ENCODE measurements at regions not wholly inside any gene's neighbourhood (a gene's known extent, or its start where the extent isn't known, plus 50 kb on each side); places are given as distances from the start of the nearest gene placed in this dataset.

DNA sequence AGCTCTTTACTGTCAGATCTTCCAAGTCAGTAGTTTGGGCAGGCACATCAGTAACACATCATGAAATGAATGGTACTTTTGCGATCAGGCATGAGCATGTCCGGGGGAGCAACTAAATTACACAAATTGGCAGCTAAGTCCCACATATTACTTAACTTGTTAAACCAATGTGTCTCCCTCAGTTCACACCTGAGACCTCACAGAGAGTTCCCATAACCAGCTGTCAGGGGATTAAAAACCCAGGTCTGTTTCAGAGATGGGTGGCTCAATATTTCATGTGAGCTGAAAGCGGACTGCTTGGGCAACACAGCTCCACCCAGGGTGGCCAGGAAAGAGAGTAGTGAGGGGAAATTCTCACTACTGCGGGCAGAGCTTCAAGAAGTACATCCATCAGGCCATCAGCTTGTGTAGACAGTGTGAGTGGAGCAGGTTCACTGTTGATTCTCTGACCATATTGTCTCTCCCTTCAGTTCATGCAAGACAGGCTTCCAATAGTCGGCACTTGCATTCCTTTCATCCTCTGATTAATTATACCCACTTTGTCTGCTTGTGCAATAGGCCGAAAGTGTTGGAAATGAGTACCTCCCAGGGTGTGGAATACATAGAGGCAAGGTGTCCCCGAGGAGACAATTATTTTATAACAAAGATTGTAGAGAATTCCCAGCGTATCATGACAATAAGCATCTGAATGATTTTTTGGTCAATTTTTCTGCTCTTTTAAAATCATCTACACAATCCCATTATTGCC, 139.9 kb downstream of the PTGER3 start:
- no peaks in the 10 kb centered on the region for H3K27me3 ChIP-seq (ENCODE audit: control insufficient read depth in 2 of 2, insufficient read depth in 2 of 2, low read length in 2 of 2)
- TF ChIP-seq PRMT5 (CRISPR knock-in tag; IDR thresholded peaks at IDR 0.05) (no peak), HNRNPUL1 (IDR thresholded peaks at IDR 0.05; ENCODE audit: low read length) (no peak), GATA2 (CRISPR knock-in tag; IDR thresholded peaks at IDR 0.05) (no peak), NR2C1 (IDR thresholded peaks at IDR 0.05) (no peak), NR2C1 (tag; IDR thresholded peaks at IDR 0.05) (no peak), LARP7 (IDR thresholded peaks at IDR 0.05) (no peak), ZNF12 (CRISPR knock-in tag; IDR thresholded peaks at IDR 0.05) (no peak), ZNF586 (CRISPR knock-in tag; conservative IDR thresholded peaks at IDR 0.05) (no peak), NCOA6 (IDR thresholded peaks at IDR 0.05) (no peak)
- H3K9ac ChIP-seq (ENCODE audit: insufficient read depth in 1 of 2, low read depth in 2 of 2, low read length in 2 of 2): no peak overlapping the region
- no peaks in the 10 kb centered on the region for H4K20me1 ChIP-seq (replicated peaks; ENCODE audit: control insufficient read depth, insufficient read depth, low read length)
- intact Hi-C loops (cut with micrococcal nuclease): no loop called here
- H3K79me2 ChIP-seq (ENCODE audit: control insufficient read depth, insufficient read depth, low read length): no peaks in the 10 kb centered on the region
- BruUV-seq (replicated peaks): no TSS peak
- in situ Hi-C loops (cut with MboI): no loop called here
- no peak overlapping the region for H3K4me2 ChIP-seq (ENCODE audit: insufficient read depth, low read length)
- no peak for ATAC-seq
- no peak overlapping the region for H2AFZ ChIP-seq (ENCODE audit: low read depth, low read length)
- no peak for DNase-seq (ENCODE audit: extremely low read depth in 1 of 4, low spot score in 3 of 4)
- no peaks in the 10 kb centered on the region for H3K9me3 ChIP-seq (replicated peaks; ENCODE audit: control insufficient read depth, insufficient read depth, low read depth, low read length)
- H3K4me1 ChIP-seq (replicated peaks in 1 of 2; ENCODE audit: control insufficient read depth in 2 of 2, insufficient read depth in 2 of 2, low read length in 2 of 2): peaks cover 0 to 17% of the 10 kb centered on the region in 2 experiments; a peak in 3 of 5 replicates
- H3K9me1 ChIP-seq (ENCODE audit: control insufficient read depth, insufficient read depth, low read length): no peaks in the 10 kb centered on the region
- WGBS (ENCODE audit: insufficient coverage, low coverage, missing lambda C conversion rate): 60% methylated on average over 8 of the region's 8 CpGs
- no peak for FAIRE-seq
- no peak overlapping the region for H3K27ac ChIP-seq (ENCODE audit: extremely low read depth, low read depth, low read length)
- H3K36me3 ChIP-seq (ENCODE audit: control insufficient read depth, insufficient read depth, low read length): no peaks in the 10 kb centered on the region
- POLR2A ChIA-PET: interaction anchor here (0.6 to 2.4 kb wide), 2 partner anchors 12 to 16 kb away, joined by 3 to 16 read pairs; no protein-coding TSS in a partner anchor
- H3K4me3 ChIP-seq: no peak overlapping the region
- CTCF ChIA-PET (ENCODE audit: low intra/inter-chr PET ratio): no interaction called here

Measured in K562 (cell line).